HS-27A (cell line): ENCODE measurements at regions not wholly inside any gene's neighbourhood (a gene's known extent, or its start where the extent isn't known, plus 50 kb on each side); places are given as distances from the start of the nearest gene placed in this dataset.

Source experiments
- DNase-seq: peaks from one replicate; pipeline ENCODE4 v3.0.0-alpha.2; 2012; ENCODE audit warnings: low read depth, missing footprints

GRCh38 chr10:78186572-78186971 is 152.9 kb downstream of the RPS24 start:
- DNase-seq = no peak

GRCh38 chr10:78187371-78187770 is 153.7 kb downstream of the RPS24 start:
- DNase-seq = no peak

- DNase-seq = no peak
Measured at GRCh38 chr10:78188446-78188845, 154.8 kb downstream of the RPS24 start.

- no peak for DNase-seq
Measured at GRCh38 chr10:78190051-78190825, 156.6 kb downstream of the RPS24 start.

GRCh38 chr10:78191301-78191700 is 157.6 kb downstream of the RPS24 start:
- DNase-seq = no peak

- DNase-seq = no peak
Measured at GRCh38 chr10:78193189-78193588, 159.5 kb downstream of the RPS24 start.

GRCh38 chr10:78194050-78194449 is 160.4 kb downstream of the RPS24 start:
- no peak for DNase-seq

GRCh38 chr10:78194539-78195402 is 161.1 kb downstream of the RPS24 start:
- no peak for DNase-seq

GRCh38 chr10:78196396-78196795 is 162.7 kb downstream of the RPS24 start:
- DNase-seq = no peak

GRCh38 chr10:78196964-78197363 is 163.3 kb downstream of the RPS24 start:
- no peak for DNase-seq

- no peak for DNase-seq
Measured at GRCh38 chr10:78197628-78198272, 164.1 kb downstream of the RPS24 start.

- no peak for DNase-seq
Measured at GRCh38 chr10:78199005-78199725, 165.5 kb downstream of the RPS24 start.

GRCh38 chr10:78199759-78200158 is 166.1 kb downstream of the RPS24 start:
- no peak for DNase-seq

- DNase-seq = no peak
Measured at GRCh38 chr10:78200686-78201085, 167.0 kb downstream of the RPS24 start.

GRCh38 chr10:78202386-78202785 is 168.7 kb downstream of the RPS24 start:
- DNase-seq = no peak

- no peak for DNase-seq
Measured at GRCh38 chr10:78203915-78204818, 170.5 kb downstream of the RPS24 start.

GRCh38 chr10:78205457-78206016 is 171.9 kb downstream of the RPS24 start:
- DNase-seq = no peak

GRCh38 chr10:78207216-78207615 is 173.6 kb downstream of the RPS24 start:
- no peak for DNase-seq

GRCh38 chr10:78207776-78208175 is 174.1 kb downstream of the RPS24 start:
- no peak for DNase-seq

GRCh38 chr10:78209970-78210369 is 176.3 kb downstream of the RPS24 start:
- no peak for DNase-seq

- no peak for DNase-seq
Measured at GRCh38 chr10:78210548-78210947, 176.9 kb downstream of the RPS24 start.
